GM10248 (cell line): ENCODE measurements at regions not wholly inside any gene's neighbourhood (a gene's known extent, or its start where the extent isn't known, plus 50 kb on each side); places are given as distances from the start of the nearest gene placed in this dataset.

Experiments used
- CTCF ChIA-PET: fragments of 300-600 bp; sonication (Branson Sonifier 250); formaldehyde crosslinking; extraction: SDS; loops from one replicate; lab custom pipeline; 2021; ENCODE audit warnings: antibody characterized with exemption; lab: Yijun Ruan, JAX
- POLR2A ChIA-PET: fragments of 350-650 bp; sonication (Branson Sonifier 250); formaldehyde crosslinking; extraction: SDS; loops from one replicate; lab custom pipeline; 2020; ENCODE audit warnings: antibody characterized with exemption; lab: Yijun Ruan, JAX
- DNase-seq: peaks from one replicate; pipeline ENCODE4 v3.0.0; 2012; ENCODE audit errors: extremely low spot score
- CTCF ChIP-seq: IDR thresholded peaks from 2 replicates; pipeline ENCODE4 v1.5.1; 2012; ENCODE audit warnings: mild to moderate bottlenecking, low read depth; ENCODE audit errors: extremely low read depth, missing control alignments, control extremely low read depth

GRCh38 chr11:42824067-42824466 lies 487.7 kb upstream of the API5 start:
- ChIA-PET CTCF (no interaction called here), POLR2A (no interaction called here)
- no peak for DNase-seq
- TF ChIP-seq CTCF = no peak

- ChIA-PET POLR2A (no interaction called here), CTCF (interaction anchor here (1.0 kb wide), 1 partner anchor 8 kb away, joined by 3 read pairs; no protein-coding TSS in a partner anchor)
- DNase-seq = no peak
- TF ChIP-seq CTCF = no peak
These were observed 486.2 kb upstream of the API5 start for GRCh38 chr11:42825598-42825997.

- no peak for DNase-seq
- POLR2A ChIA-PET = no interaction called here
- no peak for TF ChIP-seq CTCF
- CTCF ChIA-PET = no interaction called here
These were observed 484.0 kb upstream of the API5 start for GRCh38 chr11:42827845-42828244.

GRCh38 chr11:42837994-42838393 lies 473.8 kb upstream of the API5 start:
- POLR2A ChIA-PET = no interaction called here
- TF ChIP-seq CTCF = no peak
- CTCF ChIA-PET = no interaction called here
- no peak for DNase-seq

GRCh38 chr11:42840176-42840829 lies 471.5 kb upstream of the API5 start:
- ChIA-PET CTCF (interaction anchor here (0.9 kb wide), 1 partner anchor 442 kb away, joined by 3 read pairs; no protein-coding TSS in a partner anchor), POLR2A (no interaction called here)
- peak; percentile 29 for DNase-seq
- TF ChIP-seq CTCF = no peak

- DNase-seq = no peak
- no peak for TF ChIP-seq CTCF
- ChIA-PET CTCF (interaction anchor here (0.9 kb wide), 1 partner anchor 442 kb away, joined by 3 read pairs; no protein-coding TSS in a partner anchor), POLR2A (no interaction called here)
These were observed 470.9 kb upstream of the API5 start for GRCh38 chr11:42840860-42841259.
